A673 (cell line): ENCODE measurements at regions not wholly inside any gene's neighbourhood (a gene's known extent, or its start where the extent isn't known, plus 50 kb on each side); places are given as distances from the start of the nearest gene placed in this dataset.

Source experiments
- EZH2 ChIP-seq: fragments of 200-600 bp; sonication (generic); IDR thresholded peaks from 2 replicates; pipeline ENCODE4 v1.6.1; 2017; ENCODE audit warnings: borderline replicate concordance, low read depth, mild to moderate bottlenecking, mixed read lengths, antibody characterized with exemption, low read length; ENCODE audit not compliant: poor library complexity, severe bottlenecking
- TF ChIP-seq, protein P1 (sequence below): fragments of 300-800, 200-600 bp; sonication (generic); conservative IDR thresholded peaks from 2 replicates; pipeline ENCODE4 v1.5.1; 2017; ENCODE audit warnings: low read depth, mild to moderate bottlenecking, antibody characterized with exemption, low read length, moderate library complexity, mixed read lengths

DNA sequence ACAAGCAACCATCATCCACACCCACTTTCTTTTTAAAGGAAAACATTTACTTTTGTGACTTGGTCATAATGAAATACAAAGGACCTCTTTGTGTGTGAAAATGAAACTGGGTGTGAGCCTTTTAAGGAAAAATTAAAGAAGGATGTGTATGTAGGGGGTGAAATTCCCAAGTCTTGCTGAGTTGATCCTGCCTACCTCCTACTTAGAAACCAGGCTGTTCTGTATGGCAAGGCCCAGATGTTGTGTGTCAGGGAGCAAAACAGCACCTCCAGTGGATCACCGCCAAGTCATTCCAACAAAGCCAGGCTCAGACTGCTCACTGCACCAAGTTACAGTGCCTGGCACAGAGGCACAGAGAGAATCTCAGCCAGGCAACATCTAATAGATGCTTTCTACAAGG lies 198.5 kb upstream of the FBN2 start:
- no peak for TF ChIP-seq EZH2
- TF ChIP-seq, protein P1, sequence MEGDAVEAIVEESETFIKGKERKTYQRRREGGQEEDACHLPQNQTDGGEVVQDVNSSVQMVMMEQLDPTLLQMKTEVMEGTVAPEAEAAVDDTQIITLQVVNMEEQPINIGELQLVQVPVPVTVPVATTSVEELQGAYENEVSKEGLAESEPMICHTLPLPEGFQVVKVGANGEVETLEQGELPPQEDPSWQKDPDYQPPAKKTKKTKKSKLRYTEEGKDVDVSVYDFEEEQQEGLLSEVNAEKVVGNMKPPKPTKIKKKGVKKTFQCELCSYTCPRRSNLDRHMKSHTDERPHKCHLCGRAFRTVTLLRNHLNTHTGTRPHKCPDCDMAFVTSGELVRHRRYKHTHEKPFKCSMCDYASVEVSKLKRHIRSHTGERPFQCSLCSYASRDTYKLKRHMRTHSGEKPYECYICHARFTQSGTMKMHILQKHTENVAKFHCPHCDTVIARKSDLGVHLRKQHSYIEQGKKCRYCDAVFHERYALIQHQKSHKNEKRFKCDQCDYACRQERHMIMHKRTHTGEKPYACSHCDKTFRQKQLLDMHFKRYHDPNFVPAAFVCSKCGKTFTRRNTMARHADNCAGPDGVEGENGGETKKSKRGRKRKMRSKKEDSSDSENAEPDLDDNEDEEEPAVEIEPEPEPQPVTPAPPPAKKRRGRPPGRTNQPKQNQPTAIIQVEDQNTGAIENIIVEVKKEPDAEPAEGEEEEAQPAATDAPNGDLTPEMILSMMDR, result no peak
